NB4 (cell line): ENCODE measurements at regions not wholly inside any gene's neighbourhood (a gene's known extent, or its start where the extent isn't known, plus 50 kb on each side); places are given as distances from the start of the nearest gene placed in this dataset.

Experiments used
- CTCF ChIP-seq: IDR thresholded peaks from one replicate; pipeline ENCODE4 v1.5.1; 2012; ENCODE audit warnings: low read depth, low read length
- POLR2A ChIP-seq: IDR thresholded peaks from 2 replicates; pipeline ENCODE4 v1.6.1; 2011; ENCODE audit warnings: mild to moderate bottlenecking; ENCODE audit not compliant: insufficient read length; ENCODE audit errors: extremely low read depth

- TF ChIP-seq CTCF = no peak
- TF ChIP-seq POLR2A = no peak
Observed at GRCh38 chr9:27749838-27750237, 176.6 kb upstream of the C9orf72 start.
